H9 (cell line): ENCODE measurements at regions not wholly inside any gene's neighbourhood (a gene's known extent, or its start where the extent isn't known, plus 50 kb on each side); places are given as distances from the start of the nearest gene placed in this dataset.

Source experiments
- DNase-seq: peaks from one replicate; pipeline ENCODE4 v3.0.0-alpha.2; 2017
- H2AFZ ChIP-seq: one replicate; pipeline ENCODE4 v1.6.1; 2013; ENCODE audit warnings: mild to moderate bottlenecking, low read length, control low read depth, moderate library complexity
- H2AK5ac ChIP-seq: 2 replicates; pipeline ENCODE4 v1.6.1; 2013; ENCODE audit warnings: low read length, control low read depth, mixed read lengths; ENCODE audit not compliant: insufficient read length
- H2BK120ac ChIP-seq: one replicate; pipeline ENCODE4 v1.6.1; 2013; ENCODE audit warnings: low read depth, mild to moderate bottlenecking, low read length, control low read depth, inconsistent platforms; ENCODE audit not compliant: poor library complexity, severe bottlenecking
- H2BK12ac ChIP-seq: 2 replicates; pipeline ENCODE4 v1.6.1; 2013; ENCODE audit warnings: low read length, control low read depth, mixed read lengths, low read depth; ENCODE audit not compliant: insufficient read length
- H2BK15ac ChIP-seq: 2 replicates; pipeline ENCODE4 v1.6.1; 2013; ENCODE audit warnings: low read depth, low read length, control low read depth
- H2BK20ac ChIP-seq: one replicate; pipeline ENCODE4 v1.6.1; 2013; ENCODE audit warnings: low read depth, mild to moderate bottlenecking, low read length, control low read depth, inconsistent platforms; ENCODE audit not compliant: poor library complexity, severe bottlenecking
- H2BK5ac ChIP-seq: 2 replicates; pipeline ENCODE4 v1.6.1; 2013; ENCODE audit warnings: low read length, control low read depth, mixed read lengths; ENCODE audit not compliant: insufficient read length
- H3K14ac ChIP-seq: 2 replicates; pipeline ENCODE4 v1.6.1; 2013; ENCODE audit warnings: low read length, control low read depth; ENCODE audit not compliant: insufficient read depth
- H3K18ac ChIP-seq: 2 replicates; pipeline ENCODE4 v1.6.1; 2013; ENCODE audit warnings: low read depth, mild to moderate bottlenecking, mixed read lengths, low read length, control low read depth; ENCODE audit not compliant: insufficient read length
- H3K23ac ChIP-seq: 2 replicates; pipeline ENCODE4 v1.6.1; 2013; ENCODE audit warnings: low read length, control low read depth, mixed read lengths, low read depth; ENCODE audit not compliant: insufficient read length
- H3K23me2 ChIP-seq: 2 replicates; pipeline ENCODE4 v1.6.1; 2013; ENCODE audit warnings: low read depth, mild to moderate bottlenecking, mixed read lengths, low read length, control low read depth; ENCODE audit not compliant: insufficient read length, poor library complexity, severe bottlenecking
- H3K27ac ChIP-seq: 2 replicates; pipeline ENCODE4 v1.5.1; 2013; ENCODE audit warnings: low read length, control low read depth, mixed read lengths, low read depth; ENCODE audit not compliant: insufficient read length
- H3K27me3 ChIP-seq: 2 replicates; pipeline ENCODE4 v1.6.1; 2013; ENCODE audit warnings: low read length, control low read depth, inconsistent platforms; ENCODE audit not compliant: insufficient read depth
- H3K4ac ChIP-seq: 2 replicates; pipeline ENCODE4 v1.6.1; 2013; ENCODE audit warnings: low read depth, mild to moderate bottlenecking, control low read depth, inconsistent platforms, low read length, moderate library complexity
- H3K4me1 ChIP-seq: 2 replicates; pipeline ENCODE4 v1.6.1; 2013; ENCODE audit warnings: low read length, control low read depth, inconsistent platforms; ENCODE audit not compliant: insufficient read depth
- H3K4me2 ChIP-seq: 2 replicates; pipeline ENCODE4 v1.6.1; 2013; ENCODE audit warnings: low read length, control low read depth, mixed read lengths; ENCODE audit not compliant: insufficient read length, insufficient read depth
- H3K56ac ChIP-seq: 2 replicates; pipeline ENCODE4 v1.6.1; 2013; ENCODE audit warnings: low read depth, mild to moderate bottlenecking, mixed read lengths, low read length, control low read depth; ENCODE audit not compliant: insufficient read length
- H3K79me1 ChIP-seq: 2 replicates; pipeline ENCODE4 v1.6.1; 2013; ENCODE audit warnings: low read depth, mild to moderate bottlenecking, moderate library complexity, low read length, control low read depth, inconsistent platforms; ENCODE audit not compliant: insufficient read depth, poor library complexity, severe bottlenecking
- H3K79me2 ChIP-seq: 2 replicates; pipeline ENCODE4 v1.6.1; 2013; ENCODE audit warnings: low read length, control low read depth, inconsistent platforms; ENCODE audit not compliant: insufficient read depth
- H3K9ac ChIP-seq: 2 replicates; pipeline ENCODE4 v1.6.1; 2013; ENCODE audit warnings: low read length, control low read depth, mixed read lengths; ENCODE audit not compliant: insufficient read length; ENCODE audit errors: extremely low read depth
- H3K9me3 ChIP-seq: one replicate; pipeline ENCODE4 v1.6.1; 2013; ENCODE audit warnings: low read depth, low read length, inconsistent platforms; ENCODE audit not compliant: control insufficient read depth
- H3T11ph ChIP-seq: one replicate; pipeline ENCODE4 v1.6.1; 2013; ENCODE audit warnings: mild to moderate bottlenecking, low read length, control low read depth, inconsistent platforms
- H4K20me1 ChIP-seq: one replicate; pipeline ENCODE4 v1.6.1; 2013; ENCODE audit not compliant: control insufficient read depth, insufficient read length, insufficient read depth
- H4K5ac ChIP-seq: 2 replicates; pipeline ENCODE4 v1.6.1; 2013; ENCODE audit warnings: low read depth, mild to moderate bottlenecking, mixed read lengths, low read length, control low read depth; ENCODE audit not compliant: insufficient read length
- H4K8ac ChIP-seq: replicated peaks from 2 replicates; pipeline ENCODE4 v1.6.1; 2013; ENCODE audit warnings: low read length, control low read depth, mixed read lengths, low read depth; ENCODE audit not compliant: insufficient read length
- H4K91ac ChIP-seq: 2 replicates; pipeline ENCODE4 v1.6.1; 2013; ENCODE audit warnings: low read depth, mild to moderate bottlenecking, moderate library complexity, mixed read lengths, low read length, control low read depth; ENCODE audit not compliant: insufficient read length
- H3K27ac Mint-ChIP-seq, 3 experiments: 2 replicates in 2 of 3; 3 replicates in 1 of 3; pipeline ENCODE4 v1.8.0; 2020 to 2021; ENCODE audit warnings: mixed read lengths in 3 of 3, mild to moderate bottlenecking in 1 of 3, moderate library complexity in 1 of 3
- H3K27me3 Mint-ChIP-seq: 2 replicates; pipeline ENCODE4 v1.8.0; 2021; ENCODE audit warnings: low read depth, mild to moderate bottlenecking, moderate library complexity, mixed read lengths
- H3K36me3 Mint-ChIP-seq, 3 experiments: 2 replicates in 2 of 3; 3 replicates in 1 of 3; pipeline ENCODE4 v1.8.0; 2020 to 2021; ENCODE audit warnings: low read depth in 3 of 3, mixed read lengths in 3 of 3; ENCODE audit not compliant: insufficient read depth in 1 of 3
- H3K4me1 Mint-ChIP-seq, 2 experiments: 2 replicates each; pipeline ENCODE4 v1.8.0; 2020; ENCODE audit warnings: mixed read lengths in 2 of 2
- H3K4me3 Mint-ChIP-seq, 2 experiments: 2 replicates in 1 of 2; 3 replicates in 1 of 2; pipeline ENCODE4 v1.8.0; 2020 to 2021; ENCODE audit warnings: mild to moderate bottlenecking in 2 of 2, mixed read lengths in 2 of 2, moderate library complexity in 1 of 2
- H3K9me3 Mint-ChIP-seq, 2 experiments: 2 replicates in 1 of 2; 3 replicates in 1 of 2; pipeline ENCODE4 v1.8.0; 2020; ENCODE audit warnings: mild to moderate bottlenecking in 2 of 2, mixed read lengths in 2 of 2, moderate library complexity in 1 of 2
- CTCF ChIP-seq: fragments of 200-600 bp; sonication (generic); conservative IDR thresholded peaks from 3 replicates; pipeline ENCODE4 v1.8.0; 2021; ENCODE audit warnings: antibody characterized with exemption, mild to moderate bottlenecking
- WGBS: extraction: QIAGEN DNeasy Blood & Tissue Kit; methylation state at CpG from one replicate; pipeline ENCODE4 v1.1.7; 2013; ENCODE audit warnings: missing lambda C conversion rate, low lambda C conversion rate, mixed read lengths; ENCODE audit not compliant: insufficient read length; ENCODE audit errors: extremely low coverage; 5-methylcytosine and 5-hydroxymethylcytosine counted together

- H3K23me2 ChIP-seq, result no peaks in the 10 kb centered on the region
- H3K23ac ChIP-seq, result no peak overlapping the region
- no peak overlapping the region for H2BK12ac ChIP-seq
- Mint-ChIP-seq H3K4me1 (peaks cover 7 to 10% of the 10 kb centered on the region in 2 experiments), H3K9me3 (peaks cover 0 to 3% of the 10 kb centered on the region in 2 experiments; a peak in 2 of 5 replicates), H3K36me3 (peaks cover 0 to 10% (median 1%) of the 10 kb centered on the region in 3 experiments; a peak in 2 of 7 replicates), H3K4me3 (no peak overlapping the region), H3K27me3 (no peaks in the 10 kb centered on the region; the same call in 1 of the 2 replicates), H3K27ac (no peak overlapping the region)
- TF ChIP-seq CTCF, result no peak
- no peaks in the 10 kb centered on the region for H3K4me1 ChIP-seq
- H2BK5ac ChIP-seq, result no peak overlapping the region
- no peak overlapping the region for H2BK15ac ChIP-seq
- no peaks in the 10 kb centered on the region for H3K27me3 ChIP-seq
- no peaks in the 10 kb centered on the region for H3K79me2 ChIP-seq
- H3K9me3 ChIP-seq, result no peaks in the 10 kb centered on the region
- no peaks in the 10 kb centered on the region for H4K20me1 ChIP-seq
- H2BK120ac ChIP-seq, result no peak overlapping the region
- H4K8ac ChIP-seq, result no peak overlapping the region
- no peaks in the 10 kb centered on the region for H3K79me1 ChIP-seq
- H3K56ac ChIP-seq, result no peak overlapping the region
- H2BK20ac ChIP-seq, result no peak overlapping the region
- no peak for DNase-seq
- no peak overlapping the region for H3K14ac ChIP-seq
- no peak overlapping the region for H3K18ac ChIP-seq
- no peak overlapping the region for H4K5ac ChIP-seq
- H3K9ac ChIP-seq, result no peak overlapping the region
- H3K27ac ChIP-seq, result no peak overlapping the region
- H4K91ac ChIP-seq, result no peak overlapping the region
- no peak overlapping the region for H3K4me2 ChIP-seq
- H2AFZ ChIP-seq, result no peak overlapping the region
- WGBS, result no CpG with 5 or more reads among the region's 2 CpGs
- no peak overlapping the region for H3T11ph ChIP-seq
- no peak overlapping the region for H3K4ac ChIP-seq
- no peak overlapping the region for H2AK5ac ChIP-seq
These were observed 380.9 kb upstream of the RARB start for GRCh38 chr3:25046911-25047771.
